ENCODE measurements at regions not wholly inside any gene's neighbourhood (a gene's known extent, or its start where the extent isn't known, plus 50 kb on each side); places are given as distances from the start of the nearest gene placed in this dataset.

DNA sequence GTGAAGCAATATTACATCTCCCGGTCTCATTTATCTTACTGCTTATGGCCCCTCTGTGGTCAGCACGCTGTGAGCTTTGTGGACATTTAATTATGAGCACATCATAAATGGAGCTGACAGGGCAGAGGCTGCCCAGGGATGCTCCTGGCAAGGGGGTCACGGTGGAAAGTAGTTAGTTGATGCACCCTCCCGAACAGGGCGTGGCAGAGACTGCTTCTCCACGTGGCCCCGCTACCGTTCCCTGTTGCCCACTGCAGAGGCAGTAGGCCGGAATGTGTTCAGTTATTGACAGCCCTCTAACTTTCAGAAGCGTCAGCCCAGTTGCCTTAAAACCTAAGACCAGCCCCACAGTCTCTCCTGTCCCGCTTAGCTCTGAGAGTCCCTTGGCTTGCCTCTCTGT, 180.3 kb upstream of the ZNF507 start:
- Histone ChIP-seq H3K9me1 (ENCODE audit: control insufficient read depth, extremely low read depth, insufficient read depth, low read length) (no peaks in the 10 kb centered on the region), H3K4me1 (ENCODE audit: control insufficient read depth, extremely low read depth, insufficient read depth, low read length) (no peaks in the 10 kb centered on the region), H3K27me3 (ENCODE audit: control insufficient read depth, extremely low read depth, insufficient read depth, low read length) (no peaks in the 10 kb centered on the region), H3K27ac (ENCODE audit: control insufficient read depth, insufficient read depth, low read length) (no peak overlapping the region), H3K36me3 (ENCODE audit: control insufficient read depth in 2 of 2, extremely low read depth in 1 of 2, insufficient read depth in 2 of 2, low read length in 2 of 2) (no peaks in the 10 kb centered on the region), H3K4me2 (ENCODE audit: control insufficient read depth, extremely low read depth, insufficient read depth, low read depth, low read length) (no peak overlapping the region), H3K4me3 (ENCODE audit: control insufficient read depth in 2 of 3, extremely low read depth in 1 of 3, insufficient read depth in 2 of 3, low read depth in 1 of 3, low read length in 3 of 3) (no peak overlapping the region), H3K9me3 (ENCODE audit: control insufficient read depth, low read depth, low read length) (peaks cover 4% of the 10 kb centered on the region), H3K9ac (ENCODE audit: control insufficient read depth, extremely low read depth, insufficient read depth, low read length) (no peak overlapping the region), H2AFZ (ENCODE audit: control insufficient read depth, low read length) (no peak overlapping the region), H3K79me2 (ENCODE audit: control insufficient read depth, insufficient read depth, low read length) (no peaks in the 10 kb centered on the region), H4K20me1 (ENCODE audit: control insufficient read depth, extremely low read depth, insufficient read depth, low read length) (no peaks in the 10 kb centered on the region)
- FAIRE-seq (no peak), DNase-seq (ENCODE audit: low read depth, low spot score) (no peak)
- no peak for TF ChIP-seq EZH2 (IDR thresholded peaks at IDR 0.05; ENCODE audit: low read length)
- dilution Hi-C loops (cut with MboI; ENCODE audit: extremely low pct_ligation_motif_present, low sequenced_read_pairs) = no loop called here

DNA sequence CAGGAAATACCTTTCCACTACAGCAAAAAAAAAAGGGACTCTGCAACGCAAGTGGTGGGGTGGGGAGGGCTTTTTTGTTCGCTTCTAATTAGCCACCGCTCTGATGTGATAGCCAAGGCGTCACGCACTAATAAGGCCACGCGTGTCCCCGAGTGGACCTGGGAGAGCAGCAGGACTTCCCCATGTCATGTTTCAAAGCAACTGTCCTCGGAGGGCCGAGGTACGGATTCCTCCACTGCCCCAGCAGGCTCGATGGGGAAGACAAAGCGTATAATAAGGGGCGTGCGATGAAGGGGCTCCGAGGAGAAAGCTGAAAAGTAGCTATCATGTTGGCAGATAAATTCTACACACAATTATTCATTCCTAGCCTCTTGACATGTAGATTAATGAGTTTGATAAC, 179.7 kb upstream of the ZNF507 start:
- Histone ChIP-seq H4K20me1 (ENCODE audit: control insufficient read depth, extremely low read depth, insufficient read depth, low read length) (no peaks in the 10 kb centered on the region), H3K9me1 (ENCODE audit: control insufficient read depth, extremely low read depth, insufficient read depth, low read length) (no peaks in the 10 kb centered on the region), H3K36me3 (ENCODE audit: control insufficient read depth in 2 of 2, extremely low read depth in 1 of 2, insufficient read depth in 2 of 2, low read length in 2 of 2) (no peaks in the 10 kb centered on the region), H3K4me1 (ENCODE audit: control insufficient read depth, extremely low read depth, insufficient read depth, low read length) (no peaks in the 10 kb centered on the region), H3K9me3 (ENCODE audit: control insufficient read depth, low read depth, low read length) (peaks cover 4% of the 10 kb centered on the region), H3K4me2 (ENCODE audit: control insufficient read depth, extremely low read depth, insufficient read depth, low read depth, low read length) (no peak overlapping the region), H2AFZ (ENCODE audit: control insufficient read depth, low read length) (no peak overlapping the region), H3K9ac (ENCODE audit: control insufficient read depth, extremely low read depth, insufficient read depth, low read length) (no peak overlapping the region), H3K27ac (ENCODE audit: control insufficient read depth, insufficient read depth, low read length) (no peak overlapping the region), H3K27me3 (ENCODE audit: control insufficient read depth, extremely low read depth, insufficient read depth, low read length) (no peaks in the 10 kb centered on the region), H3K4me3 (ENCODE audit: control insufficient read depth in 2 of 3, extremely low read depth in 1 of 3, insufficient read depth in 2 of 3, low read depth in 1 of 3, low read length in 3 of 3) (no peak overlapping the region), H3K79me2 (ENCODE audit: control insufficient read depth, insufficient read depth, low read length) (no peaks in the 10 kb centered on the region)
- FAIRE-seq (no peak), DNase-seq (ENCODE audit: low read depth, low spot score) (no peak)
- TF ChIP-seq, protein P1, sequence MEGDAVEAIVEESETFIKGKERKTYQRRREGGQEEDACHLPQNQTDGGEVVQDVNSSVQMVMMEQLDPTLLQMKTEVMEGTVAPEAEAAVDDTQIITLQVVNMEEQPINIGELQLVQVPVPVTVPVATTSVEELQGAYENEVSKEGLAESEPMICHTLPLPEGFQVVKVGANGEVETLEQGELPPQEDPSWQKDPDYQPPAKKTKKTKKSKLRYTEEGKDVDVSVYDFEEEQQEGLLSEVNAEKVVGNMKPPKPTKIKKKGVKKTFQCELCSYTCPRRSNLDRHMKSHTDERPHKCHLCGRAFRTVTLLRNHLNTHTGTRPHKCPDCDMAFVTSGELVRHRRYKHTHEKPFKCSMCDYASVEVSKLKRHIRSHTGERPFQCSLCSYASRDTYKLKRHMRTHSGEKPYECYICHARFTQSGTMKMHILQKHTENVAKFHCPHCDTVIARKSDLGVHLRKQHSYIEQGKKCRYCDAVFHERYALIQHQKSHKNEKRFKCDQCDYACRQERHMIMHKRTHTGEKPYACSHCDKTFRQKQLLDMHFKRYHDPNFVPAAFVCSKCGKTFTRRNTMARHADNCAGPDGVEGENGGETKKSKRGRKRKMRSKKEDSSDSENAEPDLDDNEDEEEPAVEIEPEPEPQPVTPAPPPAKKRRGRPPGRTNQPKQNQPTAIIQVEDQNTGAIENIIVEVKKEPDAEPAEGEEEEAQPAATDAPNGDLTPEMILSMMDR (optimal IDR thresholded peaks at IDR 0.05 in 1 of 3, IDR thresholded peaks at IDR 0.05 in 1 of 3, conservative IDR thresholded peaks at IDR 0.05 in 1 of 3; ENCODE audit: extremely low read depth in 1 of 3, insufficient read depth in 2 of 3, low read length in 3 of 3) = no peak
- TF ChIP-seq EZH2 (IDR thresholded peaks at IDR 0.05; ENCODE audit: low read length) = no peak
- dilution Hi-C loops (cut with MboI; ENCODE audit: extremely low pct_ligation_motif_present, low sequenced_read_pairs) = no loop called here

- Histone ChIP-seq H3K4me2 (ENCODE audit: control insufficient read depth, extremely low read depth, insufficient read depth, low read depth, low read length) (no peak overlapping the region), H3K4me1 (ENCODE audit: control insufficient read depth, extremely low read depth, insufficient read depth, low read length) (no peaks in the 10 kb centered on the region), H3K9me3 (ENCODE audit: control insufficient read depth, low read depth, low read length) (peaks cover 4% of the 10 kb centered on the region), H2AFZ (ENCODE audit: control insufficient read depth, low read length) (no peak overlapping the region), H3K79me2 (ENCODE audit: control insufficient read depth, insufficient read depth, low read length) (no peaks in the 10 kb centered on the region), H3K27me3 (ENCODE audit: control insufficient read depth, extremely low read depth, insufficient read depth, low read length) (no peaks in the 10 kb centered on the region), H3K9me1 (ENCODE audit: control insufficient read depth, extremely low read depth, insufficient read depth, low read length) (no peaks in the 10 kb centered on the region), H4K20me1 (ENCODE audit: control insufficient read depth, extremely low read depth, insufficient read depth, low read length) (no peaks in the 10 kb centered on the region), H3K9ac (ENCODE audit: control insufficient read depth, extremely low read depth, insufficient read depth, low read length) (no peak overlapping the region), H3K27ac (ENCODE audit: control insufficient read depth, insufficient read depth, low read length) (no peak overlapping the region), H3K4me3 (ENCODE audit: control insufficient read depth in 2 of 3, extremely low read depth in 1 of 3, insufficient read depth in 2 of 3, low read depth in 1 of 3, low read length in 3 of 3) (no peak overlapping the region), H3K36me3 (ENCODE audit: control insufficient read depth in 2 of 2, extremely low read depth in 1 of 2, insufficient read depth in 2 of 2, low read length in 2 of 2) (no peaks in the 10 kb centered on the region)
- dilution Hi-C loops (cut with MboI; ENCODE audit: extremely low pct_ligation_motif_present, low sequenced_read_pairs) = no loop called here
- FAIRE-seq (no peak), DNase-seq (ENCODE audit: low read depth, low spot score) (no peak)
- TF ChIP-seq, protein P1 (optimal IDR thresholded peaks at IDR 0.05 in 1 of 3, IDR thresholded peaks at IDR 0.05 in 1 of 3, conservative IDR thresholded peaks at IDR 0.05 in 1 of 3; ENCODE audit: extremely low read depth in 1 of 3, insufficient read depth in 2 of 3, low read length in 3 of 3) = no peak
- no peak for TF ChIP-seq EZH2 (IDR thresholded peaks at IDR 0.05; ENCODE audit: low read length)
These were observed 179.2 kb upstream of the ZNF507 start for GRCh38 chr19:32166238-32166637.

Data from keratinocyte (primary cell).